Common myeloid progenitor, CD34-positive (primary cell): ENCODE measurements at regions not wholly inside any gene's neighbourhood (a gene's known extent, or its start where the extent isn't known, plus 50 kb on each side); places are given as distances from the start of the nearest gene placed in this dataset.

Source experiments
- CTCF ChIA-PET: fragments of 350-600 bp; sonication (Branson Sonifier 250); formaldehyde crosslinking; loops from one replicate; lab custom pipeline; 2021; ENCODE audit warnings: antibody characterized with exemption; lab: Charles Lee
- POLR2A ChIA-PET: fragments of 350-600 bp; sonication (Branson Sonifier 250); formaldehyde crosslinking; loops from one replicate; lab custom pipeline; 2021; ENCODE audit warnings: antibody characterized with exemption; lab: Charles Lee
- DNase-seq, 3 donors: peaks; one replicate each; pipeline versions ENCODE4 v3.0.0 to v3.0.0-alpha.2; 2013
- H3K27ac ChIP-seq, 2 experiments: 1 replicate in 1 of 2; 2 replicates in 1 of 2; pipeline ENCODE4 v1.7.0; 2013; ENCODE audit warnings: inconsistent platforms in 2 of 2, low read length in 2 of 2, mild to moderate bottlenecking in 2 of 2, low read depth in 1 of 2, moderate library complexity in 1 of 2; ENCODE audit not compliant: severe bottlenecking in 2 of 2, insufficient read depth in 1 of 2, poor library complexity in 1 of 2
- H3K27me3 ChIP-seq, 5 experiments: replicated peaks in 2 of 5; 1 replicate in 3 of 5; 2 replicates in 2 of 5; pipeline versions ENCODE4 v1.6.1 to v1.7.0; 2013; ENCODE audit warnings: low read length in 4 of 5, mild to moderate bottlenecking in 2 of 5, moderate library complexity in 2 of 5, inconsistent platforms in 1 of 5; ENCODE audit not compliant: insufficient read depth in 5 of 5, control insufficient read depth in 4 of 5
- H3K36me3 ChIP-seq, 4 experiments: 1 replicate in 2 of 4; 2 replicates in 2 of 4; pipeline versions ENCODE4 v1.6.1 to v1.7.0; 2013; ENCODE audit warnings: low read length in 3 of 4, control low read depth in 1 of 4, mild to moderate bottlenecking in 1 of 4; ENCODE audit not compliant: control insufficient read depth in 4 of 4, insufficient read depth in 4 of 4
- H3K4me1 ChIP-seq, 4 experiments: 1 replicate in 3 of 4; 2 replicates in 1 of 4; pipeline versions ENCODE4 v1.6.1 to v1.7.1; 2013; ENCODE audit warnings: low read length in 3 of 4, mild to moderate bottlenecking in 3 of 4, control low read depth in 1 of 4, inconsistent platforms in 1 of 4, moderate library complexity in 1 of 4; ENCODE audit not compliant: control insufficient read depth in 4 of 4, insufficient read depth in 4 of 4; ENCODE audit errors: control extremely low read depth in 1 of 4
- H3K4me3 ChIP-seq, 7 experiments: 1 replicate in 4 of 7; 2 replicates in 3 of 7; pipeline versions ENCODE4 v1.5.1 to v1.7.0; 2013; ENCODE audit warnings: mild to moderate bottlenecking in 7 of 7, low read length in 6 of 7, moderate library complexity in 6 of 7, inconsistent platforms in 2 of 7, low read depth in 2 of 7, control low read depth in 1 of 7; ENCODE audit not compliant: insufficient read depth in 4 of 7, control insufficient read depth in 1 of 7; ENCODE audit errors: extremely low read depth in 1 of 7
- H3K9me3 ChIP-seq, 5 experiments: 1 replicate in 4 of 5; 2 replicates in 1 of 5; pipeline versions ENCODE4 v1.6.1 to v1.7.1; 2013; ENCODE audit warnings: low read length in 4 of 5, mild to moderate bottlenecking in 2 of 5, inconsistent platforms in 1 of 5, low read depth in 1 of 5, moderate library complexity in 1 of 5; ENCODE audit not compliant: control insufficient read depth in 4 of 5, insufficient read depth in 2 of 5; ENCODE audit errors: control extremely low read depth in 1 of 5
- WGBS: methylation state at CpG from one replicate; pipeline ENCODE4 v1.1.5; 2013; ENCODE audit not compliant: insufficient coverage; 5-methylcytosine and 5-hydroxymethylcytosine counted together

DNA sequence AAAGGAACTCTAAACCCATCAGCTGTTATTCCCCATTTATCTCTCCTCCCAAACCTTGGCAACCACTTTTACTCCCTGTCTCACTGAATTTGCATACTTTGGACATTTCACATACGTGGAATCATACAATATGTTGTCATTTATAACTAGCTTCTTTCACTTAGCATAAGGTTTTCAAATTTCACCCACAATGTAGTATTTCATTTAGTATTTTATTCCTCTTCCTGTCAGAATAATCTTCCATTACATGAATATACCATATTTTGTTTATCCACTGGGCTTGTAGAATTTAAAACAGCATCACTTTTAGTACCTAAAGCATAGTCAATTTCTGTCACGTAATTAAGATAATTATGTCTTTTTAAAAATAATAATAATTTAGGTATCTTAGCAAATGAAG, 55.5 kb upstream of the POU2F1 start:
- Histone ChIP-seq H3K27me3 (no peaks in the 10 kb centered on the region), H3K36me3 (no peaks in the 10 kb centered on the region), H3K4me1 (peaks cover 5 to 21% (median 18%) of the 10 kb centered on the region in 4 experiments), H3K9me3 (peaks cover 0 to 5% (median 3%) of the 10 kb centered on the region in 5 experiments), H3K27ac (no peak overlapping the region), H3K4me3 (no peak overlapping the region)
- ChIA-PET CTCF (no interaction called here), POLR2A (no interaction called here)
- no CpG with 5 or more reads among the region's 2 CpGs for WGBS
- no peak for DNase-seq

DNA sequence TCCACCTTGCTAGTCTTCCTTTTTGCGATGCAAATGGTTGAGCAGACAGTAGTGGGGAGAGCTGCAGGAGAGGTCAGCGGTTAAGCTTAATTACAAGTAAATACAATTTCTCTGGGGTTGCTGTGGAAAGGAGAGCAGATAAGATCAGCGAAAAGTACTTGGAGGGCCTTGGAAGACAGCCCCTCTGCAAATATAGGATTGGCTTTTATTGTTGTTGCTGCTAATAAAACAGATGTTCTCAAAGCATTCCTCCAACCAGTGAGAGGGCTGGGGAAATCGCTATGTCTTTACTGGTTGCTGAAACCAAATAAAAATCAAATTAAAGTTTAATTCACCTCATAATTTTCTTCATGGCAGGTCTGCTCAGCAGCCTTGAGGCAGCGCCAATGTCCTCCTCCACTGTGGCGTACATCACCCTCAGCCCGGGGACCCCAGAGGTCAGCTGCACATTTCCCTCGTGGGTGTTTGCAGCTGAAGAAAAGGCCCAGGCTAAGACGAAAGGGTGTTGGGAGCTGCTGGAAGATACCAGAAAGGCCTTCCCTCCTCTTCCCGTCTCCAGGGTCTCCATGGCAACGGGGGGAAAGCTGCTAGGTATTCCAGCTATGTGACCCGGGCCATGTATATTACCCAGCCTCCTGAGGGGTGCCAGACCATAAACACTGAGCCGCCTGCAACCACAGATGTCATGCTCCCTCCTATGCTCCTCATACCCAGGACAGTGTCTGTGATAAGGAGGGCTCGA, 54.6 kb upstream of the POU2F1 start:
- 89% methylated on average over 9 of the region's 14 CpGs for WGBS
- POLR2A ChIA-PET: no interaction called here
- no peak overlapping the region for H3K4me3 ChIP-seq
- H3K36me3 ChIP-seq: no peaks in the 10 kb centered on the region
- H3K9me3 ChIP-seq: peaks cover 0 to 5% (median 3%) of the 10 kb centered on the region in 5 experiments
- no peak for DNase-seq
- H3K27ac ChIP-seq: no peak overlapping the region
- no peaks in the 10 kb centered on the region for H3K27me3 ChIP-seq
- peaks cover 5 to 21% (median 18%) of the 10 kb centered on the region in 4 experiments for H3K4me1 ChIP-seq
- CTCF ChIA-PET: no interaction called here

DNA sequence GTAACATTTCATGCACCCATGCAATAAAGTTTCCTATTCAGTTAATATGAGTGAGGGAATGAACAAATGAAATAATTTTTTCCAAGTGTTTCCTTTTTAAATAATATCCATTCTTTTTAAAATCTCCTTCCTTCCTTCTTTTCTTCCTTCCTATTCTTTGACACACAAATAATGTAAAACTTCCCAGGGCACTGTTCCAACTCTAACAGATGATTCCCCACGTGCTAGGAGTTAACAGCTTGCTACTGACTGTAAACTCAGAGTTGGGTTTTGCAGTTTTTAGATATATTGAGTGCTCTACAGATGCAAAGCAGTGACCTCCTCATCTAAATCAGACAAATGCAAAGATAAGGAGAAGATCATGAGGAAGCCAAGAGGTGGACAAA, 54.0 kb upstream of the POU2F1 start:
- Histone ChIP-seq H3K27me3 (no peaks in the 10 kb centered on the region), H3K9me3 (peaks cover 0 to 5% (median 3%) of the 10 kb centered on the region in 5 experiments), H3K4me3 (no peak overlapping the region), H3K4me1 (peaks cover 5 to 18% (median 17%) of the 10 kb centered on the region in 4 experiments), H3K27ac (no peak overlapping the region), H3K36me3 (no peaks in the 10 kb centered on the region)
- DNase-seq: no peak
- ChIA-PET CTCF (no interaction called here), POLR2A (no interaction called here)
- WGBS: no CpG with 5 or more reads among the region's 1 CpG

DNA sequence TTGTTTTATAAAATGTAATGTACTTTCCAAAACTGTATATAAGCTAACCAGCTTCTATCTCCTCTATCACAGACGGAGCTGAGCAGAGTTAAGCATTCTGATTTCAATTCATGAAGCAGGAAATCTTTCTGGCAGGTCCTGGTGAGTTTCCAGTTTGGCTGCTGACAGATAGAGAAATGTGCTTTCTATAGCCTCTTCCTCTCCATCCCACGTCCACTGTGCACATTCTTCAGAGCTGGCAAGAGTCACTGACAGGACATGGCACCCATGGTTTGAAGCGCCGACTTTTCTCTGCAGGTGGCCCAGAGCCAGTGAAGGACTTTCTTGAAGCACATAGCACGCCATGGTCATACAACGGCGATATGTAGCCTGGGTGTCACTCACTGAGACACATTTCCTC, 52.3 kb upstream of the POU2F1 start:
- no peaks in the 10 kb centered on the region for H3K36me3 ChIP-seq
- no peak overlapping the region for H3K27ac ChIP-seq
- WGBS: 23% methylated on average over 6 of the region's 7 CpGs
- H3K27me3 ChIP-seq: no peaks in the 10 kb centered on the region
- ChIA-PET CTCF (no interaction called here), POLR2A (no interaction called here)
- H3K9me3 ChIP-seq: peaks cover 0 to 5% (median 3%) of the 10 kb centered on the region in 5 experiments
- DNase-seq: no peak
- no peak overlapping the region for H3K4me3 ChIP-seq
- H3K4me1 ChIP-seq: peaks cover 0 to 2% (median under 1%) of the 10 kb centered on the region in 4 experiments

DNA sequence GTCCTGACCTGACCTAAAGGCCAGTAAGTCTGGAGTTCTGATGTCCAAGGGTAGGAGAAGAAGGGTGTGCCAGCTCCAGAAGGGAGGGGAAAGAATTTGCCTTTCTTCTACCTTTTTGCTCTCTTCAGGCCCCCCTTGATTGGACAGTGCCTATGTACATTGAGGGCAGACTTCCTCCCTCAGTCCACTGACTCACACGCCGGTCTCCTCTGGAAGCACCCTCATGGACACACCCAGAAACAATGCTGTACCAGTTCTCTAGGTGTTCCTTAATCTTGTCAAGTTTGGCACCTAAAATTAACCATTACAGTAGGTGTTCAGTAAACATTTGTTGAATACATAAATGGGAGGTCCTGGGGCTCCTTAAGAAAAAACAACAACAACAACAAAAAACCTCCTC, 51.0 kb upstream of the POU2F1 start:
- DNase-seq: no peak
- Histone ChIP-seq H3K27ac (no peak overlapping the region), H3K4me1 (no peaks in the 10 kb centered on the region), H3K36me3 (no peaks in the 10 kb centered on the region), H3K27me3 (no peaks in the 10 kb centered on the region), H3K4me3 (no peak overlapping the region), H3K9me3 (peaks cover 0 to 5% (median 3%) of the 10 kb centered on the region in 5 experiments)
- 86% methylated on average over 2 of the region's 2 CpGs for WGBS
- ChIA-PET CTCF (no interaction called here), POLR2A (no interaction called here)
